Osteoblast (primary cell): ENCODE measurements at regions not wholly inside any gene's neighbourhood (a gene's known extent, or its start where the extent isn't known, plus 50 kb on each side); places are given as distances from the start of the nearest gene placed in this dataset.

Source experiments
- DNase-seq: peaks from one replicate; pipeline ENCODE4 v3.0.0; 2011; ENCODE audit warnings: low spot score, mixed read lengths; ENCODE audit not compliant: insufficient read length; ENCODE audit errors: missing footprints
- H2AFZ ChIP-seq: 2 replicates; pipeline ENCODE4 v1.6.0; 2011; ENCODE audit warnings: mild to moderate bottlenecking, low read length
- H3K27ac ChIP-seq: 2 replicates; pipeline ENCODE4 v1.5.1; 2011; ENCODE audit warnings: mild to moderate bottlenecking, low read depth, low read length, moderate library complexity
- H3K27me3 ChIP-seq: 2 replicates; pipeline ENCODE4 v1.6.0; 2012; ENCODE audit warnings: mild to moderate bottlenecking, control low read depth, inconsistent platforms, low read length, moderate library complexity; ENCODE audit not compliant: insufficient read depth
- H3K36me3 ChIP-seq: 2 replicates; pipeline ENCODE4 v1.5.1; 2011; ENCODE audit warnings: mild to moderate bottlenecking, low read length, control low read depth, moderate library complexity; ENCODE audit not compliant: insufficient read depth
- H3K4me1 ChIP-seq: 2 replicates; pipeline ENCODE4 v1.5.1; 2011; ENCODE audit warnings: mild to moderate bottlenecking, low read length, control low read depth, moderate library complexity; ENCODE audit not compliant: insufficient read depth
- H3K4me2 ChIP-seq: 2 replicates; pipeline ENCODE4 v1.6.0; 2011; ENCODE audit warnings: mild to moderate bottlenecking, low read length; ENCODE audit not compliant: insufficient read depth
- H3K4me3 ChIP-seq: fragments of 200-600 bp; sonication (generic); 3 replicates; pipeline ENCODE4 v1.5.1; 2012; ENCODE audit warnings: mild to moderate bottlenecking, low read length, inconsistent platforms; ENCODE audit not compliant: insufficient read depth
- H3K79me2 ChIP-seq: 2 replicates; pipeline ENCODE4 v1.6.0; 2012; ENCODE audit warnings: mild to moderate bottlenecking, low read length, control low read depth, inconsistent platforms; ENCODE audit not compliant: insufficient read depth
- H3K9me3 ChIP-seq: 2 replicates; pipeline ENCODE4 v1.5.1; 2011; ENCODE audit warnings: low read depth, low read length, control low read depth
- H4K20me1 ChIP-seq: 2 replicates; pipeline ENCODE4 v1.6.0; 2012; ENCODE audit warnings: mild to moderate bottlenecking, low read length, control low read depth; ENCODE audit not compliant: insufficient read depth
- CTCF ChIP-seq: IDR thresholded peaks from 2 replicates; pipeline ENCODE4 v1.5.1; 2011; ENCODE audit warnings: mild to moderate bottlenecking, low read depth, low read length, moderate library complexity; ENCODE audit errors: extremely low read depth

- H3K4me3 ChIP-seq: no peak overlapping the region
Measured at GRCh38 chr2:147490401-147491261, 354.2 kb upstream of the ACVR2A start.

DNA sequence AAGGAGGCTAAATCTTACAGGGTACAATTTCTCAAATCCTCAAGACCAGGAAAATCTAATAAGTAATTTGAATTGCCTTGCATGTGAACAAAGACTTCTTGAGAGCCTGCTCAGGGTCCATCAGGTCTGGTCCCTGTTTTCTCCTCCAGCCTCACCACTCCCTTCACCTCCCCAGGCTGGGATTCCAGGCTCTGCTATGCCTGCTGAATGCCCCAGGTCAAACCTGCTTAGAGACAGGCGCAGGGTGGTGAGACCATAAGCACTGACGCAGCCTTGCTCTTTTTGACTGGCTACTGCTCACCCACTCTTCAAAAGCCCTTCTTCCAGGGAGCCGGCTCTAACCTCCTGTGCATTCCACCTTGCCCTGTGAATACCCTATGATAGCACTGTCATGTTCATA is 356.4 kb upstream of the ACVR2A start:
- no peaks in the 10 kb centered on the region for H3K79me2 ChIP-seq
- TF ChIP-seq CTCF: no peak
- no peak overlapping the region for H3K27ac ChIP-seq
- no peak for DNase-seq
- no peak overlapping the region for H3K4me3 ChIP-seq
- H4K20me1 ChIP-seq: no peaks in the 10 kb centered on the region
- H2AFZ ChIP-seq: no peak overlapping the region
- no peak overlapping the region for H3K4me2 ChIP-seq
- no peaks in the 10 kb centered on the region for H3K27me3 ChIP-seq
- no peaks in the 10 kb centered on the region for H3K36me3 ChIP-seq
- H3K4me1 ChIP-seq: no peaks in the 10 kb centered on the region
- H3K9me3 ChIP-seq: no peaks in the 10 kb centered on the region

More at GRCh38 chr2:147490401-147491261, 354.2 kb upstream of the ACVR2A start:
- DNase-seq: no peak
- Histone ChIP-seq H2AFZ (no peak overlapping the region), H3K27ac (no peak overlapping the region), H3K36me3 (no peaks in the 10 kb centered on the region), H4K20me1 (no peaks in the 10 kb centered on the region), H3K27me3 (no peaks in the 10 kb centered on the region), H3K4me1 (no peaks in the 10 kb centered on the region), H3K4me2 (no peak overlapping the region), H3K79me2 (no peaks in the 10 kb centered on the region), H3K9me3 (no peaks in the 10 kb centered on the region)
- TF ChIP-seq CTCF: no peak

GRCh38 chr2:147487978-147488289 is 356.9 kb upstream of the ACVR2A start:
- no peak overlapping the region for H3K27ac ChIP-seq
- H3K4me3 ChIP-seq: no peak overlapping the region
- no peaks in the 10 kb centered on the region for H3K36me3 ChIP-seq
- no peak for DNase-seq
- H3K9me3 ChIP-seq: no peaks in the 10 kb centered on the region
- TF ChIP-seq CTCF: no peak
- no peak overlapping the region for H3K4me2 ChIP-seq
- no peaks in the 10 kb centered on the region for H3K4me1 ChIP-seq
- H3K79me2 ChIP-seq: no peaks in the 10 kb centered on the region
- no peaks in the 10 kb centered on the region for H4K20me1 ChIP-seq
- no peaks in the 10 kb centered on the region for H3K27me3 ChIP-seq
- no peak overlapping the region for H2AFZ ChIP-seq

- no peak overlapping the region for H3K4me2 ChIP-seq
- no peak overlapping the region for H3K27ac ChIP-seq
- no peaks in the 10 kb centered on the region for H3K9me3 ChIP-seq
- no peaks in the 10 kb centered on the region for H3K27me3 ChIP-seq
- no peak for TF ChIP-seq CTCF
- H3K4me3 ChIP-seq: no peak overlapping the region
- H2AFZ ChIP-seq: no peak overlapping the region
- no peaks in the 10 kb centered on the region for H3K79me2 ChIP-seq
- H3K36me3 ChIP-seq: no peaks in the 10 kb centered on the region
- no peaks in the 10 kb centered on the region for H4K20me1 ChIP-seq
- DNase-seq: no peak
- no peaks in the 10 kb centered on the region for H3K4me1 ChIP-seq
Measured at GRCh38 chr2:147487286-147487977, 357.4 kb upstream of the ACVR2A start.
